ENCODE measurements at regions not wholly inside any gene's neighbourhood (a gene's known extent, or its start where the extent isn't known, plus 50 kb on each side); places are given as distances from the start of the nearest gene placed in this dataset.
"Not testable (repeated sequence)": the region's sequence is repeated elsewhere in the genome, so short reads cannot be mapped to it uniquely, and the experiment has no call there.

- H3K9me3 ChIP-seq (ENCODE audit: control insufficient read depth, insufficient read depth, low read length) = no peaks in the 10 kb centered on the region
- no peak for DNase-seq (ENCODE audit: low read depth, low spot score)
- ChIA-PET CTCF (no interaction called here), POLR2A (no interaction called here)
- no peaks in the 10 kb centered on the region for H3K27me3 ChIP-seq (ENCODE audit: control insufficient read depth, insufficient read depth, low read length)
- H3K27ac ChIP-seq (ENCODE audit: low read depth, low read length) = no peak overlapping the region
- H3K4me3 ChIP-seq (ENCODE audit: low read depth, low read length) = no peak overlapping the region
- TF ChIP-seq CTCF (IDR thresholded peaks at IDR 0.05; ENCODE audit: low read depth, low read length) = no peak
Observed at GRCh38 chr5:89307972-89308371, 425.0 kb upstream of the MEF2C start.

- CTCF ChIA-PET; DNase-seq (ENCODE audit: low read depth, low spot score); H3K9me3 ChIP-seq (ENCODE audit: control insufficient read depth, insufficient read depth, low read length); H3K27me3 ChIP-seq (ENCODE audit: control insufficient read depth, insufficient read depth, low read length); POLR2A ChIA-PET; H3K27ac ChIP-seq (ENCODE audit: low read depth, low read length); H3K4me3 ChIP-seq (ENCODE audit: low read depth, low read length): not testable (repeated sequence)
Observed at GRCh38 chr5:89307141-89307540, 424.2 kb upstream of the MEF2C start.

GRCh38 chr5:89303033-89303480, 420.1 kb upstream of the MEF2C start:
- CTCF ChIA-PET = interaction anchor here (1.6 kb wide), 1 partner anchor 574 kb away, joined by 3 read pairs; no protein-coding TSS in a partner anchor
- Histone ChIP-seq H3K4me3 (ENCODE audit: low read depth, low read length) (no peak overlapping the region), H3K27me3 (ENCODE audit: control insufficient read depth, insufficient read depth, low read length) (no peaks in the 10 kb centered on the region), H3K27ac (ENCODE audit: low read depth, low read length) (no peak overlapping the region), H3K9me3 (ENCODE audit: control insufficient read depth, insufficient read depth, low read length) (no peaks in the 10 kb centered on the region)
- DNase-seq (ENCODE audit: low read depth, low spot score) = no peak
- POLR2A ChIA-PET = no interaction called here
- no peak for TF ChIP-seq CTCF (IDR thresholded peaks at IDR 0.05; ENCODE audit: low read depth, low read length)

- ChIA-PET POLR2A (no interaction called here), CTCF (no interaction called here)
- Histone ChIP-seq H3K27me3 (ENCODE audit: control insufficient read depth, insufficient read depth, low read length) (no peaks in the 10 kb centered on the region), H3K27ac (ENCODE audit: low read depth, low read length) (no peak overlapping the region), H3K4me3 (ENCODE audit: low read depth, low read length) (no peak overlapping the region), H3K9me3 (ENCODE audit: control insufficient read depth, insufficient read depth, low read length) (no peaks in the 10 kb centered on the region)
- no peak for TF ChIP-seq CTCF (IDR thresholded peaks at IDR 0.05; ENCODE audit: low read depth, low read length)
- no peak for DNase-seq (ENCODE audit: low read depth, low spot score)
Observed at GRCh38 chr5:89302102-89302891, 419.3 kb upstream of the MEF2C start.

GRCh38 chr5:89301321-89302025, 418.5 kb upstream of the MEF2C start:
- no peak for TF ChIP-seq CTCF (IDR thresholded peaks at IDR 0.05; ENCODE audit: low read depth, low read length)
- no peak overlapping the region for H3K4me3 ChIP-seq (ENCODE audit: low read depth, low read length)
- ChIA-PET POLR2A (no interaction called here), CTCF (no interaction called here)
- no peaks in the 10 kb centered on the region for H3K9me3 ChIP-seq (ENCODE audit: control insufficient read depth, insufficient read depth, low read length)
- no peak for DNase-seq (ENCODE audit: low read depth, low spot score)
- no peaks in the 10 kb centered on the region for H3K27me3 ChIP-seq (ENCODE audit: control insufficient read depth, insufficient read depth, low read length)
- H3K27ac ChIP-seq (ENCODE audit: low read depth, low read length) = no peak overlapping the region

Data from AG04450 (cell line).